Breast epithelium (tissue), 3 donors: ENCODE measurements at regions not wholly inside any gene's neighbourhood (a gene's known extent, or its start where the extent isn't known, plus 50 kb on each side); places are given as distances from the start of the nearest gene placed in this dataset.

Experiments used
- CTCF ChIP-seq, 3 donors: fragments of 450-650 bp; IDR thresholded peaks; one replicate each; pipeline ENCODE4 v1.5.1; 2016 to 2017; ENCODE audit warnings: antibody characterized with exemption in 3 of 3, mild to moderate bottlenecking in 3 of 3, moderate library complexity in 3 of 3
- POLR2A ChIP-seq: fragments of 450-650 bp; IDR thresholded peaks from one replicate; pipeline ENCODE4 v1.6.1; 2016; ENCODE audit warnings: antibody characterized with exemption, mild to moderate bottlenecking, moderate library complexity
- POLR2AphosphoS5 ChIP-seq, 3 donors: sonication (generic); formaldehyde crosslinking; IDR thresholded peaks; one replicate each; pipeline ENCODE4 v1.6.1; 2017; ENCODE audit warnings: antibody characterized with exemption in 3 of 3

- no peak for TF ChIP-seq CTCF (IDR thresholded peaks at IDR 0.05)
- no peak for TF ChIP-seq POLR2A
- no peak for TF ChIP-seq POLR2AphosphoS5 (IDR thresholded peaks at IDR 0.05)
Measured at GRCh38 chr12:102534899-102535298, 54.5 kb upstream of the IGF1 start.
